ENCODE measurements at regions not wholly inside any gene's neighbourhood (a gene's known extent, or its start where the extent isn't known, plus 50 kb on each side); places are given as distances from the start of the nearest gene placed in this dataset.

DNA sequence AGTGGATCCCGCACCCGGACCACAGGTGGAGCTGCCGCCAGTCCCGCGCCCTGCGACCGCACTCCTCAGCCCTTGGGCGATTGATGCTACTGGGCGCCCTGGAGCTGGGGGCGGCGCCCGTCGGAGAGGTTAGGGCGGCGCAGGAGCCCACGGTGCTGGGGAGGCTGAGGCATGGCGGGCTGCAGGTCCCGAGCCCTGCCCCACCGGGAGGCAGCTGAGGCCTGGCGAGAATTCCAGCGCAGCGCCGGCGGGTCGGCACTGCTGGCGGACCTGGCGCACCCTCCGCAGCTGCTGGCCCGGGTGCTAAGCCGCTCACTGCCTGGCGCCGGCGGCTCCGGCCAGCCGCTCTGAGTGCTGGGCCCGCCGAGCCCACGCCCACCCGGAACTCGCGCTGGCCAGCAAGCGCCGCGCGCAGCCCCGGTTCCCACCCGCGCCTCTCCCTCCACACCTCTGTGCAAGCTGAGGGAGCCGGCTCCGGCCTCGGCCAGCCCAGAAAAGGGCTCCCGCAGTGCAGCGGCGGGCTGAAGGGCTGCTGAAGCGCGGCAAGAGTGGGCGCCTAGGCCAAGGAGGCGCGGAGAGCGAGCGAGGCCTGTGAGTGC lies 1256.5 kb downstream of the STIM2 start:
- no peak overlapping the region for H3K4me2 ChIP-seq (ENCODE audit: insufficient read depth, low read length)
- no peak overlapping the region for H2AFZ ChIP-seq (ENCODE audit: low read length)
- no peak for DNase-seq (ENCODE audit: insufficient read length, low spot score, missing footprints)
- H3K4me1 ChIP-seq (ENCODE audit: insufficient read depth, low read length) = no peaks in the 10 kb centered on the region
- TF ChIP-seq CTCF (IDR thresholded peaks at IDR 0.05; ENCODE audit: extremely low read depth, low read depth, low read length) = no peak
- H3K27me3 ChIP-seq (ENCODE audit: insufficient read depth, low read length) = no peaks in the 10 kb centered on the region
- H3K27ac ChIP-seq (ENCODE audit: low read depth, low read length) = no peak overlapping the region
- no peaks in the 10 kb centered on the region for H4K20me1 ChIP-seq (ENCODE audit: insufficient read depth, low read length)
- no peak overlapping the region for H3K4me3 ChIP-seq (ENCODE audit: insufficient read depth, low read length)
- H3K36me3 ChIP-seq (ENCODE audit: insufficient read depth, low read length) = no peaks in the 10 kb centered on the region
- no peaks in the 10 kb centered on the region for H3K9me3 ChIP-seq (ENCODE audit: low read depth, low read length)
- H3K79me2 ChIP-seq (ENCODE audit: insufficient read depth, low read length) = no peaks in the 10 kb centered on the region

DNA sequence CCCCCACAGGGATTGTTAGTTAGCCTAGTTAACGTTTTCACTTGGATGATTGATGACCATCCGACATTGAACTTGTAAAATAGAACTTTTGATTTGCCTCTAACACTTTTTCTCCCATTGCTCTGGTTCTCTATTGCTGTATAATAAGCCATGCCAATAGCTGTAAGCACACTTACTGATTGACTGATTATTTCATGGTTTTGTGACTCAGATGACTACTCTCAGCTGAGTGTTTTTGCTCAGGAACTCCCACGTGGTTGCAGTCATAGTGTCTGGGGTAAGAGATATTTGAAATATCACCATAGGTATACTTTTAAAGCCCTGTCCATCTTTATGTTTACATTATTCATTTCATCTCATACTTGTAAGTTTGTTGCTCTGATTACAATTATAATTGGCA lies 1285.5 kb downstream of the STIM2 start:
- Histone ChIP-seq H3K27ac (ENCODE audit: low read depth, low read length) (no peak overlapping the region), H4K20me1 (ENCODE audit: insufficient read depth, low read length) (no peaks in the 10 kb centered on the region), H3K9me3 (ENCODE audit: low read depth, low read length) (no peaks in the 10 kb centered on the region), H2AFZ (ENCODE audit: low read length) (no peak overlapping the region), H3K4me1 (ENCODE audit: insufficient read depth, low read length) (no peaks in the 10 kb centered on the region), H3K79me2 (ENCODE audit: insufficient read depth, low read length) (no peaks in the 10 kb centered on the region), H3K27me3 (ENCODE audit: insufficient read depth, low read length) (no peaks in the 10 kb centered on the region), H3K4me2 (ENCODE audit: insufficient read depth, low read length) (no peak overlapping the region), H3K36me3 (ENCODE audit: insufficient read depth, low read length) (no peaks in the 10 kb centered on the region), H3K4me3 (ENCODE audit: insufficient read depth, low read length) (no peak overlapping the region)
- TF ChIP-seq CTCF (IDR thresholded peaks at IDR 0.05; ENCODE audit: extremely low read depth, low read depth, low read length) = no peak
- no peak for DNase-seq (ENCODE audit: insufficient read length, low spot score, missing footprints)

GRCh38 chr4:28148221-28148620 lies 1287.6 kb downstream of the STIM2 start:
- Histone ChIP-seq H3K27me3 (ENCODE audit: insufficient read depth, low read length) (no peaks in the 10 kb centered on the region), H3K36me3 (ENCODE audit: insufficient read depth, low read length) (no peaks in the 10 kb centered on the region), H3K4me3 (ENCODE audit: insufficient read depth, low read length) (no peak overlapping the region), H4K20me1 (ENCODE audit: insufficient read depth, low read length) (no peaks in the 10 kb centered on the region), H3K4me1 (ENCODE audit: insufficient read depth, low read length) (no peaks in the 10 kb centered on the region), H3K79me2 (ENCODE audit: insufficient read depth, low read length) (no peaks in the 10 kb centered on the region), H3K4me2 (ENCODE audit: insufficient read depth, low read length) (no peak overlapping the region), H3K9me3 (ENCODE audit: low read depth, low read length) (no peaks in the 10 kb centered on the region), H2AFZ (ENCODE audit: low read length) (no peak overlapping the region), H3K27ac (ENCODE audit: low read depth, low read length) (no peak overlapping the region)
- no peak for TF ChIP-seq CTCF (IDR thresholded peaks at IDR 0.05; ENCODE audit: extremely low read depth, low read depth, low read length)
- DNase-seq (ENCODE audit: insufficient read length, low spot score, missing footprints) = no peak

DNA sequence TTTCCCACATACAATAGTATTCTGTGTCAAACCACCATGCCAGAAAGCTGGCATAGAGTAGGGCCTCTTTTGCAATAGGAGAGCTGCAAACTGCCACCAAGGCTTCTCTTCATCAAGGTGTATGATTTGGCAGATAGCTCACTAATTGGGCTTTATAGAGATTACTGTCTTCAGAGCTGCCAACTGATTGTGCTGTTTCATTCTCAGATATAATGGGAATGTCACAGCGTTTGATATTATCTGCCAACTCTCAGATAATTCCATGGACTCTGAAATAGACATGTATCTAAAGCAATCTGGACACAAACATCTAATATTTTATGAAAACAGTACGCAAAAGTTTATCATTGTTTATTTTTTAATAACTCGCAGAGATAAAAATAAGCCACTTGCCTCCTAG lies 1289.1 kb downstream of the STIM2 start:
- Histone ChIP-seq H3K27me3 (ENCODE audit: insufficient read depth, low read length) (no peaks in the 10 kb centered on the region), H3K27ac (ENCODE audit: low read depth, low read length) (no peak overlapping the region), H3K79me2 (ENCODE audit: insufficient read depth, low read length) (no peaks in the 10 kb centered on the region), H2AFZ (ENCODE audit: low read length) (no peak overlapping the region), H3K4me1 (ENCODE audit: insufficient read depth, low read length) (no peaks in the 10 kb centered on the region), H3K4me3 (ENCODE audit: insufficient read depth, low read length) (no peak overlapping the region), H3K9me3 (ENCODE audit: low read depth, low read length) (no peaks in the 10 kb centered on the region), H4K20me1 (ENCODE audit: insufficient read depth, low read length) (no peaks in the 10 kb centered on the region), H3K4me2 (ENCODE audit: insufficient read depth, low read length) (no peak overlapping the region), H3K36me3 (ENCODE audit: insufficient read depth, low read length) (no peaks in the 10 kb centered on the region)
- TF ChIP-seq CTCF (IDR thresholded peaks at IDR 0.05; ENCODE audit: extremely low read depth, low read depth, low read length) = no peak
- no peak for DNase-seq (ENCODE audit: insufficient read length, low spot score, missing footprints)
